Right lobe of liver (tissue), 6 donors: ENCODE measurements at regions not wholly inside any gene's neighbourhood (a gene's known extent, or its start where the extent isn't known, plus 50 kb on each side); places are given as distances from the start of the nearest gene placed in this dataset.
A peak's percentile ranks its signal among the peaks of the same experiment; 100 is the strongest.

Source experiments
- ATAC-seq, 4 donors: fragments of 200-7000 bp; cut with Tn5 transposase; one replicate each; pipeline ENCODE4 v1.9.1; 2020; ENCODE audit warnings: mild to moderate bottlenecking in 4 of 4, moderate library complexity in 4 of 4
- DNase-seq, 3 donors: peaks; one replicate each; pipeline ENCODE4 v3.0.0-alpha.2; 2020
- H3K27ac ChIP-seq, 3 donors: fragments of 200-600 bp; one replicate each; pipeline ENCODE4 v1.8.0; 2022
- H3K27me3 ChIP-seq, 2 donors: fragments of 200-600 bp; one replicate each; pipeline ENCODE4 v1.8.0; 2022
- H3K36me3 ChIP-seq, 4 donors: fragments of 200-600 bp; sonication (generic) in 1 of 4; one replicate each; pipeline versions ENCODE4 v1.5.1 to v1.8.0; 2017 to 2022; ENCODE audit warnings: control low read depth in 1 of 4
- H3K4me1 ChIP-seq, 4 donors: fragments of 200-600 bp; sonication (generic) in 1 of 4; one replicate each; pipeline versions ENCODE4 v1.5.1 to v1.8.0; 2017 to 2022; ENCODE audit warnings: control low read depth in 1 of 4
- H3K4me3 ChIP-seq, 3 donors: fragments of 200-600 bp; one replicate each; pipeline ENCODE4 v1.8.0; 2022
- H3K9me3 ChIP-seq, 4 donors: fragments of 200-600 bp; sonication (generic) in 1 of 4; one replicate each; pipeline versions ENCODE4 v1.5.1 to v1.8.0; 2017 to 2022; ENCODE audit warnings: control low read depth in 1 of 4
- CTCF ChIP-seq, 4 donors: fragments of 200-600 bp in 3 of 4; fragments of 450-650 bp in 1 of 4; IDR thresholded peaks; one replicate each; pipeline versions ENCODE4 v1.5.1 to v1.8.0; 2016 to 2022; ENCODE audit warnings: antibody characterized with exemption in 4 of 4, mild to moderate bottlenecking in 2 of 4
- POLR2A ChIP-seq: fragments of 450-650 bp; IDR thresholded peaks from one replicate; pipeline ENCODE4 v1.6.1; 2017; ENCODE audit warnings: antibody characterized with exemption, mild to moderate bottlenecking
- WGBS: methylation state at CpG from one replicate; pipeline ENCODE4 v1.1.6; 2018; ENCODE audit warnings: low coverage, low lambda C conversion rate; ENCODE audit not compliant: insufficient coverage; ENCODE audit errors: missing lambda C conversion rate; 5-methylcytosine and 5-hydroxymethylcytosine counted together
- intact Hi-C, 2 donors: fragments of 100-400 bp; cut with DNase I; formaldehyde crosslinking; loops; one replicate each; pipeline versions ENCODE4 v1.11.2 to v1.14.1; 2022
- donor health status: DM: no; HTN: yes; CAD: no.
- donor health status: DM: no; HTN: no; CAD: no.
- donor health status: DM: no; HTN: no; CAD: no.
- donor health status: DM: no; HTN: yes; CAD: no.
- donor health status: DM: no; HTN: yes; CAD: no.

GRCh38 chr9:90099262-90099963 lies 494.6 kb downstream of the GADD45G start:
- WGBS = 44% methylated on average over 9 of the region's 9 CpGs
- DNase-seq (no peak), ATAC-seq (peak; percentile 64 to 74 (median 69))
- no peak for TF ChIP-seq POLR2A
- peak; percentile 45 to 77 (median 66) for TF ChIP-seq CTCF (IDR thresholded peaks at IDR 0.05)
- Histone ChIP-seq H3K4me3 (no peak overlapping the region), H3K27ac (no peak overlapping the region), H3K27me3 (no peaks in the 10 kb centered on the region), H3K9me3 (no peaks in the 10 kb centered on the region), H3K36me3 (no peaks in the 10 kb centered on the region), H3K4me1 (peaks cover 0 to 3% (median 0%) of the 10 kb centered on the region in 4 donors)
- intact Hi-C loops = loop anchor here (5.0 to 10.0 kb wide), 2 partner anchors 175 to 497 kb away; no protein-coding TSS in a partner anchor

- H3K9me3 ChIP-seq = no peaks in the 10 kb centered on the region
- no peak for DNase-seq
- no peaks in the 10 kb centered on the region for H3K36me3 ChIP-seq
- WGBS = 50% methylated on average over 1 of the region's 3 CpGs
- no peaks in the 10 kb centered on the region for H3K27me3 ChIP-seq
- no peak overlapping the region for H3K4me3 ChIP-seq
- peaks cover 0 to 3% (median 0%) of the 10 kb centered on the region in 4 donors for H3K4me1 ChIP-seq
- intact Hi-C loops = loop anchor here in 1 of 2 donors (5.0 kb wide), 1 partner anchor 498 kb away; no protein-coding TSS in a partner anchor
- TF ChIP-seq CTCF (IDR thresholded peaks at IDR 0.05) (no peak), POLR2A (no peak)
- no peak overlapping the region for H3K27ac ChIP-seq
- no peak for ATAC-seq
Measured at GRCh38 chr9:90100014-90100413, 495.2 kb downstream of the GADD45G start.

DNA sequence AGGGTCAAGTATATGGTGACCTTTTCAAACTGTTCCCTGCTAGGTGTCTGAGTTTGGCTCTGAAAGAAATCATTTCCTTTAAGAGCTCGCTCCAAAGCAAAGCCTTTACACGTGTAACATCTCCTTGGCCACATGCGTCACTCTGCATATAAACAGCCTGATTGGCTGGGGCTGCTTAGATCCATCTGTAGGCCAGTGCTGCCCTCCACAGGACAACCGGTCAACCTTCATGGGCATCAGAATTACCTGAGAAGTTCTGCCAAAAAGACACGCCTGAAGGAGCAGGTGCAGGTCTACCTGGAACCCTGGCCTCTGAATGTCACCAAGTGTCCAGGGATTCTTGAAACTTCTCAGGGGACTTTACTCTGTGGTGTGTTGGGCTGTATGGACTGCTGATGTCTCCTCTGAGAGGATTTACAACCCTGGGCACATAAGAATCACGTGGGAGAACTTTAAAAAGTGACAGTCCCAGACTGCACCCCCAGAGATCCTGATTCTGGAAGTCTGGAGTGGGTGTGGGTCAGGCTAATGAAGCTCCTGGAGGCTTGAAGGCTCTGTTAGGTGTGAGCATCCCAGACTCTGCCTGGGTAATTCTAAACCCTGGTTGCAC lies 497.6 kb downstream of the GADD45G start:
- intact Hi-C loops = loop anchor here in 1 of 2 donors (5.0 kb wide), 1 partner anchor 500 kb away; no protein-coding TSS in a partner anchor
- Histone ChIP-seq H3K4me3 (no peak overlapping the region), H3K9me3 (no peaks in the 10 kb centered on the region), H3K27ac (no peak overlapping the region), H3K27me3 (no peaks in the 10 kb centered on the region), H3K4me1 (peaks cover 0 to 3% (median 0%) of the 10 kb centered on the region in 4 donors), H3K36me3 (no peaks in the 10 kb centered on the region)
- 7% methylated on average over 6 of the region's 6 CpGs for WGBS
- ATAC-seq (peak; percentile 86 to 96 (median 95)), DNase-seq (peak; percentile 81 to 86 (median 85))
- TF ChIP-seq CTCF (IDR thresholded peaks at IDR 0.05) = peak; percentile 80 to 93 (median 86)
- TF ChIP-seq POLR2A = no peak

DNA sequence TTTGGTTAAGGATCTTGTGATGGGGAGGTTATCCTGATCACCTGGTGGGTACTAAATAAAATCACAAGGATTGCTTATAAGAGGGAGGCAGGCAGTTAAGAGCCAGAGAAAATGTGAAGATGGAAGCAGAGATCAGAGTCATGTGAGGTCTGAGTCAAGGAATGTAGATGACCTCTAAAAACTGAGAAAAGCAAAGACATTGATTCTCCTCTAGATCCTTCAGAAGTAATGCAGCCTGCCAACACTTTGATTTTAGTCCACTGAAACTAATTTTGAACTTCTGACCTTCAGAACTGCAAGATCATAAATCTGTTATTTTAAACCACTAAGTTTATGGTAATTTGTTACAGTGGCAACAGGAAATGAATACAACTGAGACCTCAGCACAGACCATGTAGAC lies 499.0 kb downstream of the GADD45G start:
- no peak overlapping the region for H3K27ac ChIP-seq
- peaks cover 0 to 3% (median 0%) of the 10 kb centered on the region in 4 donors for H3K4me1 ChIP-seq
- intact Hi-C loops = loop anchor here in 1 of 2 donors (5.0 kb wide), 1 partner anchor 501 kb away; no protein-coding TSS in a partner anchor
- no peaks in the 10 kb centered on the region for H3K27me3 ChIP-seq
- no peak overlapping the region for H3K4me3 ChIP-seq
- no peak for DNase-seq
- no peaks in the 10 kb centered on the region for H3K9me3 ChIP-seq
- H3K36me3 ChIP-seq = no peaks in the 10 kb centered on the region
- no peak for TF ChIP-seq POLR2A
- no peak for TF ChIP-seq CTCF (IDR thresholded peaks at IDR 0.05)
- ATAC-seq = no peak
